IMR-90 (cell line): ENCODE measurements at regions not wholly inside any gene's neighbourhood (a gene's known extent, or its start where the extent isn't known, plus 50 kb on each side); places are given as distances from the start of the nearest gene placed in this dataset.

Experiments
- ATAC-seq: fragments of 200-7000 bp; cut with Tn5 transposase; 2 replicates; pipeline ENCODE4 v1.9.1; 2020; ENCODE audit warnings: low read depth, mild to moderate bottlenecking, moderate library complexity
- BruUV-seq: library from RNA; stranded (reverse); fragments of 400-500 nt; replicated peaks from 2 replicates; lab custom pipeline; 2021; lab: Mats Ljungman, UMichigan
- CTCF ChIA-PET: fragments of 300-600 bp; formaldehyde crosslinking; extraction: SDS; loops from one replicate; lab custom pipeline; 2021; ENCODE audit warnings: antibody characterized with exemption; lab: Yijun Ruan, JAX
- POLR2A ChIA-PET: fragments of 300-600 bp; sonication (Branson Sonifier 250); formaldehyde crosslinking; loops from one replicate; lab custom pipeline; 2022; ENCODE audit warnings: antibody characterized with exemption; ENCODE audit not compliant: unreplicated experiment; lab: Charles Lee
- DNase-seq: peaks from one replicate; pipeline ENCODE4 v3.0.0; 2013
- H2AFZ ChIP-seq: replicated peaks from 2 replicates; pipeline ENCODE3; 2013; ENCODE audit warnings: low read length, mild to moderate bottlenecking; ENCODE audit not compliant: poor library complexity
- H2AK5ac ChIP-seq: 2 replicates; pipeline ENCODE4 v1.6.1; 2013; ENCODE audit warnings: low read depth, low read length, inconsistent platforms
- H2AK9ac ChIP-seq: replicated peaks from 2 replicates; pipeline ENCODE3; 2013; ENCODE audit warnings: mild to moderate bottlenecking, low read depth, low read length, moderate library complexity; ENCODE audit not compliant: poor library complexity
- H2BK120ac ChIP-seq: 2 replicates; pipeline ENCODE4 v1.6.1; 2013; ENCODE audit warnings: low read depth, low read length, inconsistent platforms
- H2BK15ac ChIP-seq: 3 replicates; pipeline ENCODE4 v1.6.1; 2013; ENCODE audit warnings: low read depth, low read length, inconsistent platforms
- H2BK20ac ChIP-seq: 2 replicates; pipeline ENCODE4 v1.6.1; 2013; ENCODE audit warnings: low read depth, mild to moderate bottlenecking, inconsistent platforms, low read length, moderate library complexity
- H2BK5ac ChIP-seq: 2 replicates; pipeline ENCODE4 v1.6.1; 2013; ENCODE audit warnings: mild to moderate bottlenecking, low read depth, low read length, inconsistent platforms; ENCODE audit not compliant: poor library complexity, severe bottlenecking
- H3K14ac ChIP-seq: replicated peaks from 2 replicates; pipeline ENCODE4 v1.6.1; 2013; ENCODE audit warnings: low read depth, low read length, inconsistent platforms
- H3K18ac ChIP-seq: 2 replicates; pipeline ENCODE4 v1.6.1; 2013; ENCODE audit warnings: low read depth, low read length, control low read depth
- H3K23ac ChIP-seq: 2 replicates; pipeline ENCODE4 v1.6.1; 2013; ENCODE audit warnings: low read depth, low read length, inconsistent platforms
- H3K27ac ChIP-seq: 2 replicates; pipeline ENCODE4 v1.5.1; 2013; ENCODE audit warnings: mild to moderate bottlenecking, control low read depth, low read length; ENCODE audit not compliant: insufficient read depth
- H3K27me3 ChIP-seq: 2 replicates; pipeline ENCODE4 v1.6.1; 2013; ENCODE audit warnings: low read length; ENCODE audit not compliant: control insufficient read depth, insufficient read depth
- H3K36me3 ChIP-seq: 2 replicates; pipeline ENCODE4 v1.6.1; 2013; ENCODE audit warnings: low read length, mixed read lengths; ENCODE audit not compliant: control insufficient read depth, insufficient read depth
- H3K4ac ChIP-seq: 2 replicates; pipeline ENCODE4 v1.6.1; 2013; ENCODE audit warnings: low read depth, low read length, inconsistent platforms
- H3K4me1 ChIP-seq: 2 replicates; pipeline ENCODE4 v1.6.1; 2013; ENCODE audit warnings: low read length, mixed read lengths; ENCODE audit not compliant: control insufficient read depth, insufficient read depth
- H3K4me2 ChIP-seq: 2 replicates; pipeline ENCODE4 v1.6.1; 2013; ENCODE audit warnings: low read depth, mild to moderate bottlenecking, control low read depth, low read length, moderate library complexity
- H3K4me3 ChIP-seq: 2 replicates; pipeline ENCODE4 v1.5.1; 2013; ENCODE audit warnings: low read depth, mild to moderate bottlenecking, control low read depth, low read length, moderate library complexity; ENCODE audit not compliant: insufficient read depth
- H3K56ac ChIP-seq: 2 replicates; pipeline ENCODE4 v1.6.1; 2013; ENCODE audit warnings: low read length, inconsistent platforms; ENCODE audit not compliant: insufficient read depth; ENCODE audit errors: extremely low read depth
- H3K79me1 ChIP-seq, 2 experiments: 2 replicates each; pipeline ENCODE4 v1.6.1; 2013; ENCODE audit warnings: low read length in 2 of 2, inconsistent platforms in 1 of 2, low read depth in 1 of 2
- H3K9ac ChIP-seq: 2 replicates; pipeline ENCODE4 v1.6.1; 2013; ENCODE audit warnings: low read depth, low read length, control low read depth
- H3K9me1 ChIP-seq: 2 replicates; pipeline ENCODE4 v1.6.1; 2013; ENCODE audit warnings: low read length, inconsistent platforms; ENCODE audit not compliant: insufficient read depth
- H3K9me3 ChIP-seq: 2 replicates; pipeline ENCODE4 v1.6.1; 2013; ENCODE audit warnings: low read length; ENCODE audit not compliant: control insufficient read depth, insufficient read depth
- H4K20me1 ChIP-seq: 2 replicates; pipeline ENCODE4 v1.6.1; 2013; ENCODE audit warnings: low read length, inconsistent platforms; ENCODE audit not compliant: insufficient read depth
- H4K5ac ChIP-seq: 2 replicates; pipeline ENCODE4 v1.6.1; 2013; ENCODE audit warnings: mild to moderate bottlenecking, low read depth, low read length, control low read depth
- H4K8ac ChIP-seq, 2 experiments: 2 replicates each; pipeline ENCODE4 v1.6.1; 2013; ENCODE audit warnings: low read depth in 2 of 2, low read length in 2 of 2, control low read depth in 1 of 2, inconsistent platforms in 1 of 2
- H4K91ac ChIP-seq: 2 replicates; pipeline ENCODE4 v1.6.1; 2013; ENCODE audit warnings: low read depth, low read length, inconsistent platforms; ENCODE audit not compliant: insufficient read depth
- CEBPB ChIP-seq: IDR thresholded peaks from 2 replicates; pipeline ENCODE4 v1.6.1; 2012; ENCODE audit warnings: low read depth, low read length, improper control_type of control experiment
- CHD1 ChIP-seq: IDR thresholded peaks from 2 replicates; pipeline ENCODE4 v1.6.1; 2012; ENCODE audit warnings: low read depth, low read length, improper control_type of control experiment
- ELK1 ChIP-seq: fragments of 150-350 bp; IDR thresholded peaks from 2 replicates; pipeline ENCODE4 v1.6.1; 2016; ENCODE audit warnings: low read depth, mild to moderate bottlenecking, low read length, moderate library complexity, borderline replicate concordance
- FOS ChIP-seq: fragments of 150-350 bp; IDR thresholded peaks from 2 replicates; pipeline ENCODE4 v1.6.1; 2016; ENCODE audit warnings: low read depth, low read length
- MAFK ChIP-seq: IDR thresholded peaks from 2 replicates; pipeline ENCODE4 v1.6.1; 2012; ENCODE audit warnings: low read depth, low read length, improper control_type of control experiment
- MAZ ChIP-seq: IDR thresholded peaks from 2 replicates; pipeline ENCODE4 v1.6.1; 2012; ENCODE audit warnings: low read depth, mild to moderate bottlenecking, low read length, improper control_type of control experiment, moderate library complexity, borderline replicate concordance
- MXI1 ChIP-seq: IDR thresholded peaks from 2 replicates; pipeline ENCODE4 v1.6.1; 2012; ENCODE audit warnings: low read depth, mild to moderate bottlenecking, low read length, moderate library complexity, borderline replicate concordance
- RAD21 ChIP-seq: IDR thresholded peaks from 2 replicates; pipeline ENCODE4 v1.6.1; 2012; ENCODE audit warnings: low read length, improper control_type of control experiment
- RCOR1 ChIP-seq: IDR thresholded peaks from 2 replicates; pipeline ENCODE4 v1.6.1; 2012; ENCODE audit warnings: mild to moderate bottlenecking, low read length, improper control_type of control experiment; ENCODE audit not compliant: insufficient replicate concordance
- SMC3 ChIP-seq: fragments of 150-350 bp; IDR thresholded peaks from 2 replicates; pipeline ENCODE4 v1.6.1; 2016; ENCODE audit warnings: low read depth, mild to moderate bottlenecking, antibody characterized with exemption, low read length, moderate library complexity
- WGBS, 2 experiments: methylation state at CpG; one replicate each; pipeline versions ENCODE4 v1.1.5 to v1.1.7; 2013; ENCODE audit warnings: missing lambda C conversion rate in 2 of 2; ENCODE audit not compliant: insufficient read length in 1 of 2; ENCODE audit errors: extremely low coverage in 2 of 2; 5-methylcytosine and 5-hydroxymethylcytosine counted together
- dilution Hi-C: fragments of 300-500 bp; cut with HindIII; formaldehyde crosslinking; loops from one replicate; pipeline ENCODE4 v1.14.3; 2018; ENCODE audit warnings: low sequenced_read_pairs; ENCODE audit not compliant: unreplicated experiment
- in situ Hi-C: fragments of 300-500 bp; cut with MboI; formaldehyde crosslinking; loops from 3 replicates; pipeline ENCODE4 v1.14.3; 2019; ENCODE audit warnings: low sequenced_read_pairs, inconsistent platforms, mixed read lengths
- intact Hi-C: fragments of 100-400 bp; cut with micrococcal nuclease; formaldehyde crosslinking; loops from 2 replicates; pipeline ENCODE4 v1.10.0; 2022

- no peak overlapping the region for H3K4me2 ChIP-seq
- H3K14ac ChIP-seq, result no peak overlapping the region
- CTCF ChIA-PET, result no interaction called here
- no peak overlapping the region for H4K5ac ChIP-seq
- no peak overlapping the region for H3K56ac ChIP-seq
- in situ Hi-C loops (no loop called here), dilution Hi-C loops (no loop called here), intact Hi-C loops (no loop called here)
- POLR2A ChIA-PET, result no interaction called here
- no peak overlapping the region for H2AK5ac ChIP-seq
- H2BK20ac ChIP-seq, result no peak overlapping the region
- no peak for TF ChIP-seq CHD1
- no peak for TF ChIP-seq CEBPB
- TF ChIP-seq ELK1, result no peak
- no peak for TF ChIP-seq SMC3
- no peak for TF ChIP-seq MAFK
- no peak for TF ChIP-seq RAD21
- no peak for TF ChIP-seq RCOR1
- TF ChIP-seq FOS, result no peak
- TF ChIP-seq MXI1, result no peak
- no peak for TF ChIP-seq MAZ
- H3K18ac ChIP-seq, result no peak overlapping the region
- no peak overlapping the region for H2BK120ac ChIP-seq
- H3K4me1 ChIP-seq, result no peaks in the 10 kb centered on the region
- H3K4me3 ChIP-seq, result no peak overlapping the region
- no peak overlapping the region for H3K9ac ChIP-seq
- H4K8ac ChIP-seq, result no peak overlapping the region
- no CpG with 5 or more reads among the region's 4 CpGs for WGBS, 2 experiments
- no peaks in the 10 kb centered on the region for H3K27me3 ChIP-seq
- H3K23ac ChIP-seq, result no peak overlapping the region
- H3K36me3 ChIP-seq, result no peaks in the 10 kb centered on the region
- no peak overlapping the region for H2BK5ac ChIP-seq
- no peak overlapping the region for H3K4ac ChIP-seq
- no peak overlapping the region for H2AFZ ChIP-seq
- H3K79me1 ChIP-seq, result no peaks in the 10 kb centered on the region
- no peaks in the 10 kb centered on the region for H3K9me1 ChIP-seq
- H2BK15ac ChIP-seq, result no peak overlapping the region
- H3K9me3 ChIP-seq, result peaks cover 7% of the 10 kb centered on the region
- ATAC-seq (no peak), DNase-seq (no peak)
- no TSS peak for BruUV-seq
- no peaks in the 10 kb centered on the region for H4K20me1 ChIP-seq
- H2AK9ac ChIP-seq, result no peak overlapping the region
- no peak overlapping the region for H3K27ac ChIP-seq
- no peak overlapping the region for H4K91ac ChIP-seq
These were observed 518.4 kb upstream of the LRRTM1 start for GRCh38 chr2:80822999-80823398.
